ENCODE measurements at regions not wholly inside any gene's neighbourhood (a gene's known extent, or its start where the extent isn't known, plus 50 kb on each side); places are given as distances from the start of the nearest gene placed in this dataset.

DNA sequence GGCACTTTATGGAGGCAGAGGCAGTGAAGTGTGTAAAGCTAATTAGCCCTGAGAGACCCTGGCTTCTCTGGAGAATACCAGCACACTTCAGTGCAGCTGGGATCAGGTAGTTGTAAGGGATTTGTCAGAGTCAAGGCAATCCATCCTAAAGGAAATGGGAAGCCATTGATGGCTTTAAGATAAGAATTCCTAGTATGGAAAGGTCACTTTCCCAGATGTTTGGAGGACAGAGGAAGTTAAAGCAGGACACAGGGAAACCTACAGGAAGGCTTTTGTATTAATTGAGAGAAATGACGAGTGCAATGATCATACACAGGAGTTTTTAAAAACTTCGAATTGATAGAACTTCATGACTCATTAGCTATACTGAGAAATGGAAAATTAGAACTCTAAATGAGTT is 254.4 kb downstream of the SLC16A7 start (continued):
- TF ChIP-seq, protein P1, sequence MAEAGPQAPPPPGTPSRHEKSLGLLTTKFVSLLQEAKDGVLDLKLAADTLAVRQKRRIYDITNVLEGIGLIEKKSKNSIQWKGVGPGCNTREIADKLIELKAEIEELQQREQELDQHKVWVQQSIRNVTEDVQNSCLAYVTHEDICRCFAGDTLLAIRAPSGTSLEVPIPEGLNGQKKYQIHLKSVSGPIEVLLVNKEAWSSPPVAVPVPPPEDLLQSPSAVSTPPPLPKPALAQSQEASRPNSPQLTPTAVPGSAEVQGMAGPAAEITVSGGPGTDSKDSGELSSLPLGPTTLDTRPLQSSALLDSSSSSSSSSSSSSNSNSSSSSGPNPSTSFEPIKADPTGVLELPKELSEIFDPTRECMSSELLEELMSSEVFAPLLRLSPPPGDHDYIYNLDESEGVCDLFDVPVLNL (CRISPR knock-in tag; IDR thresholded peaks at IDR 0.05; ENCODE audit: borderline replicate concordance, low read depth) = no peak
- TF ChIP-seq, protein P2, sequence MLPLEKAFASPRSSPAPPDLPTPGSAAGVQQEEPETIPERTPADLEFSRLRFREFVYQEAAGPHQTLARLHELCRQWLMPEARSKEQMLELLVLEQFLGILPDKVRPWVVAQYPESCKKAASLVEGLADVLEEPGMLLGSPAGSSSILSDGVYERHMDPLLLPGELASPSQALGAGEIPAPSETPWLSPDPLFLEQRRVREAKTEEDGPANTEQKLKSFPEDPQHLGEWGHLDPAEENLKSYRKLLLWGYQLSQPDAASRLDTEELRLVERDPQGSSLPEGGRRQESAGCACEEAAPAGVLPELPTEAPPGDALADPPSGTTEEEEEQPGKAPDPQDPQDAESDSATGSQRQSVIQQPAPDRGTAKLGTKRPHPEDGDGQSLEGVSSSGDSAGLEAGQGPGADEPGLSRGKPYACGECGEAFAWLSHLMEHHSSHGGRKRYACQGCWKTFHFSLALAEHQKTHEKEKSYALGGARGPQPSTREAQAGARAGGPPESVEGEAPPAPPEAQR (CRISPR knock-in tag; IDR thresholded peaks at IDR 0.05) = no peak
- TF ChIP-seq, protein P3, sequence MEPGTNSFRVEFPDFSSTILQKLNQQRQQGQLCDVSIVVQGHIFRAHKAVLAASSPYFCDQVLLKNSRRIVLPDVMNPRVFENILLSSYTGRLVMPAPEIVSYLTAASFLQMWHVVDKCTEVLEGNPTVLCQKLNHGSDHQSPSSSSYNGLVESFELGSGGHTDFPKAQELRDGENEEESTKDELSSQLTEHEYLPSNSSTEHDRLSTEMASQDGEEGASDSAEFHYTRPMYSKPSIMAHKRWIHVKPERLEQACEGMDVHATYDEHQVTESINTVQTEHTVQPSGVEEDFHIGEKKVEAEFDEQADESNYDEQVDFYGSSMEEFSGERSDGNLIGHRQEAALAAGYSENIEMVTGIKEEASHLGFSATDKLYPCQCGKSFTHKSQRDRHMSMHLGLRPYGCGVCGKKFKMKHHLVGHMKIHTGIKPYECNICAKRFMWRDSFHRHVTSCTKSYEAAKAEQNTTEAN (CRISPR knock-in tag; IDR thresholded peaks at IDR 0.05) = no peak

DNA sequence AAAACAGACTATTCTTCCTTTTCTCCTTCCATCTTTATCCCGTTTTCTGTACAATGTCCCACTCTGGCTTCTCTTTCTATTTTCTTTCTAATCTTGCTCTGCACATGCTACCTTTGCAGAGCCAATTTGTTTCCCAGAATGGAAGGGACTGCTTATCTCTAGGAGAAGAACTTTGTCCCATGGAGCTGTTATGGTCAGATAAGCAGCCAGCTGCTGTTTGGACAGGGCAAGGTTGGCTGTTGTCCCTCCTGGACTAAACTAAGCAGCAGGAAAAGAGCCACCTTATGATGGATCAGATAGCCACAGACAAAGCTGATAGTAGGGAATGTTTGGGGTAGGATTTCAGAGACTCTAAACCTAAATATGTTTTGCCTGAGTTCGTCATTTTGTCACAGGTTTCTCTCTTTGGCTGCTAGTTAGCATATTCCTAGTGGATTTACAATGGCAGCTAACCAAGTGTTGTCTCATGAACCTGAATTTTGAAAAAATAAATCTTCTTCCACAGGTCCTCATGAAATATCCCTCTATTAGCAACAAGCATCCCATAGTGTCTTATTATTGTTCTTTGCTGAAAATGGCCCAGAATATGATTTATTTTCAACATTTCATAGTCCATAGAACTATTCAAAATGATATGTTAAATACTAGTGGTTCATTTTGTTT is 262.8 kb downstream of the SLC16A7 start:
- Mint-ChIP-seq H3K36me3 (peaks cover 17% of the 10 kb centered on the region), H3K27ac (no peak overlapping the region), H3K4me3 (no peak overlapping the region), H3K4me1 (no peaks in the 10 kb centered on the region), H3K27me3 (ENCODE audit: low read depth) (no peaks in the 10 kb centered on the region), H3K9me3 (peaks cover 40% of the 10 kb centered on the region)
- DNase-seq (ENCODE audit: low spot score) (no peak), ATAC-seq (no peak)
- ChIA-PET CTCF (no interaction called here), POLR2A (no interaction called here)
- TF ChIP-seq ZNF396 (CRISPR knock-in tag; IDR thresholded peaks at IDR 0.05; ENCODE audit: borderline replicate concordance) = no peak
- TF ChIP-seq, protein P4, sequence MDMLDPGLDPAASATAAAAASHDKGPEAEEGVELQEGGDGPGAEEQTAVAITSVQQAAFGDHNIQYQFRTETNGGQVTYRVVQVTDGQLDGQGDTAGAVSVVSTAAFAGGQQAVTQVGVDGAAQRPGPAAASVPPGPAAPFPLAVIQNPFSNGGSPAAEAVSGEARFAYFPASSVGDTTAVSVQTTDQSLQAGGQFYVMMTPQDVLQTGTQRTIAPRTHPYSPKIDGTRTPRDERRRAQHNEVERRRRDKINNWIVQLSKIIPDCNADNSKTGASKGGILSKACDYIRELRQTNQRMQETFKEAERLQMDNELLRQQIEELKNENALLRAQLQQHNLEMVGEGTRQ (CRISPR knock-in tag; IDR thresholded peaks at IDR 0.05) = no peak
- no peak for TF ChIP-seq CREB1 (CRISPR knock-in tag; IDR thresholded peaks at IDR 0.05)
- TF ChIP-seq, protein P5, sequence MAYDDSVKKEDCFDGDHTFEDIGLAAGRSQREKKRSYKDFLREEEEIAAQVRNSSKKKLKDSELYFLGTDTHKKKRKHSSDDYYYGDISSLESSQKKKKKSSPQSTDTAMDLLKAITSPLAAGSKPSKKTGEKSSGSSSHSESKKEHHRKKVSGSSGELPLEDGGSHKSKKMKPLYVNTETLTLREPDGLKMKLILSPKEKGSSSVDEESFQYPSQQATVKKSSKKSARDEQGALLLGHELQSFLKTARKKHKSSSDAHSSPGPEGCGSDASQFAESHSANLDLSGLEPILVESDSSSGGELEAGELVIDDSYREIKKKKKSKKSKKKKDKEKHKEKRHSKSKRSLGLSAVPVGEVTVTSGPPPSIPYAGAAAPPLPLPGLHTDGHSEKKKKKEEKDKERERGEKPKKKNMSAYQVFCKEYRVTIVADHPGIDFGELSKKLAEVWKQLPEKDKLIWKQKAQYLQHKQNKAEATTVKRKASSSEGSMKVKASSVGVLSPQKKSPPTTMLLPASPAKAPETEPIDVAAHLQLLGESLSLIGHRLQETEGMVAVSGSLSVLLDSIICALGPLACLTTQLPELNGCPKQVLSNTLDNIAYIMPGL (CRISPR knock-in tag; IDR thresholded peaks at IDR 0.05) = no peak
- no peak for TF ChIP-seq SP1 (CRISPR knock-in tag; conservative IDR thresholded peaks at IDR 0.05)
- no peak for TF ChIP-seq ZNF232 (CRISPR knock-in tag; IDR thresholded peaks at IDR 0.05)

DNA sequence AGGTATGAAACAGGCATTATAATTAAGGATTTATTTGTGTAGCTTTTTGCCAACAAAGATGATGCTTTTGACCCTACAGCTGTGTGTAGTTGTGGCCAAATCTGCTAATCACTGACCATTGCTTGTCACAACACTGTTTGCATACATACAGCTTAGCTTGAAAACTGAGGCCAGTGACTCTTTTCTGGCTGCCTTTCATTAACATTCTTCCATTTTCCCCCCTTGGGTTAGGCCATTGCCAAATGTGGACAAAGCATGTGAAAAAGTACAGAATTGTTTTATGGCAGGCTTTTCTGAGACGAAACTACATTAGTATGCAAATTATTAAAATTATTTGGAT is 263.3 kb downstream of the SLC16A7 start:
- no peaks in the 10 kb centered on the region for H3K4me1 Mint-ChIP-seq
- H3K27ac Mint-ChIP-seq = no peak overlapping the region
- ATAC-seq = no peak
- H3K36me3 Mint-ChIP-seq = peaks cover 15% of the 10 kb centered on the region
- no peak for DNase-seq (ENCODE audit: low spot score)
- no peak overlapping the region for H3K4me3 Mint-ChIP-seq
- H3K27me3 Mint-ChIP-seq (ENCODE audit: low read depth) = no peaks in the 10 kb centered on the region
- POLR2A ChIA-PET = no interaction called here
- CTCF ChIA-PET = no interaction called here
- peaks cover 35% of the 10 kb centered on the region for H3K9me3 Mint-ChIP-seq
- no peak for TF ChIP-seq ZNF317 (CRISPR knock-in tag; IDR thresholded peaks at IDR 0.05; ENCODE audit: borderline replicate concordance, low read depth)
- TF ChIP-seq, protein P6, sequence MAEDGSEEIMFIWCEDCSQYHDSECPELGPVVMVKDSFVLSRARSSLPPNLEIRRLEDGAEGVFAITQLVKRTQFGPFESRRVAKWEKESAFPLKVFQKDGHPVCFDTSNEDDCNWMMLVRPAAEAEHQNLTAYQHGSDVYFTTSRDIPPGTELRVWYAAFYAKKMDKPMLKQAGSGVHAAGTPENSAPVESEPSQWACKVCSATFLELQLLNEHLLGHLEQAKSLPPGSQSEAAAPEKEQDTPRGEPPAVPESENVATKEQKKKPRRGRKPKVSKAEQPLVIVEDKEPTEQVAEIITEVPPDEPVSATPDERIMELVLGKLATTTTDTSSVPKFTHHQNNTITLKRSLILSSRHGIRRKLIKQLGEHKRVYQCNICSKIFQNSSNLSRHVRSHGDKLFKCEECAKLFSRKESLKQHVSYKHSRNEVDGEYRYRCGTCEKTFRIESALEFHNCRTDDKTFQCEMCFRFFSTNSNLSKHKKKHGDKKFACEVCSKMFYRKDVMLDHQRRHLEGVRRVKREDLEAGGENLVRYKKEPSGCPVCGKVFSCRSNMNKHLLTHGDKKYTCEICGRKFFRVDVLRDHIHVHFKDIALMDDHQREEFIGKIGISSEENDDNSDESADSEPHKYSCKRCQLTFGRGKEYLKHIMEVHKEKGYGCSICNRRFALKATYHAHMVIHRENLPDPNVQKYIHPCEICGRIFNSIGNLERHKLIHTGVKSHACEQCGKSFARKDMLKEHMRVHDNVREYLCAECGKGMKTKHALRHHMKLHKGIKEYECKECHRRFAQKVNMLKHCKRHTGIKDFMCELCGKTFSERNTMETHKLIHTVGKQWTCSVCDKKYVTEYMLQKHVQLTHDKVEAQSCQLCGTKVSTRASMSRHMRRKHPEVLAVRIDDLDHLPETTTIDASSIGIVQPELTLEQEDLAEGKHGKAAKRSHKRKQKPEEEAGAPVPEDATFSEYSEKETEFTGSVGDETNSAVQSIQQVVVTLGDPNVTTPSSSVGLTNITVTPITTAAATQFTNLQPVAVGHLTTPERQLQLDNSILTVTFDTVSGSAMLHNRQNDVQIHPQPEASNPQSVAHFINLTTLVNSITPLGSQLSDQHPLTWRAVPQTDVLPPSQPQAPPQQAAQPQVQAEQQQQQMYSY (CRISPR knock-in tag; IDR thresholded peaks at IDR 0.05) = no peak
- TF ChIP-seq TEAD4 (CRISPR knock-in tag; IDR thresholded peaks at IDR 0.05) = no peak
- TF ChIP-seq PRRX2 (CRISPR knock-in tag; IDR thresholded peaks at IDR 0.05) = no peak
- TF ChIP-seq SMAD4 (CRISPR knock-in tag; IDR thresholded peaks at IDR 0.05) = no peak
- TF ChIP-seq ZNF263 (CRISPR knock-in tag; IDR thresholded peaks at IDR 0.05; ENCODE audit: low read depth) = no peak
- TF ChIP-seq ZNF219 (CRISPR knock-in tag; IDR thresholded peaks at IDR 0.05; ENCODE audit: borderline replicate concordance) = no peak
- no peak for TF ChIP-seq ZNF416 (CRISPR knock-in tag; IDR thresholded peaks at IDR 0.05)
- TF ChIP-seq FOXP1 (CRISPR knock-in tag; IDR thresholded peaks at IDR 0.05; ENCODE audit: borderline replicate concordance) = no peak
- TF ChIP-seq, protein P7, sequence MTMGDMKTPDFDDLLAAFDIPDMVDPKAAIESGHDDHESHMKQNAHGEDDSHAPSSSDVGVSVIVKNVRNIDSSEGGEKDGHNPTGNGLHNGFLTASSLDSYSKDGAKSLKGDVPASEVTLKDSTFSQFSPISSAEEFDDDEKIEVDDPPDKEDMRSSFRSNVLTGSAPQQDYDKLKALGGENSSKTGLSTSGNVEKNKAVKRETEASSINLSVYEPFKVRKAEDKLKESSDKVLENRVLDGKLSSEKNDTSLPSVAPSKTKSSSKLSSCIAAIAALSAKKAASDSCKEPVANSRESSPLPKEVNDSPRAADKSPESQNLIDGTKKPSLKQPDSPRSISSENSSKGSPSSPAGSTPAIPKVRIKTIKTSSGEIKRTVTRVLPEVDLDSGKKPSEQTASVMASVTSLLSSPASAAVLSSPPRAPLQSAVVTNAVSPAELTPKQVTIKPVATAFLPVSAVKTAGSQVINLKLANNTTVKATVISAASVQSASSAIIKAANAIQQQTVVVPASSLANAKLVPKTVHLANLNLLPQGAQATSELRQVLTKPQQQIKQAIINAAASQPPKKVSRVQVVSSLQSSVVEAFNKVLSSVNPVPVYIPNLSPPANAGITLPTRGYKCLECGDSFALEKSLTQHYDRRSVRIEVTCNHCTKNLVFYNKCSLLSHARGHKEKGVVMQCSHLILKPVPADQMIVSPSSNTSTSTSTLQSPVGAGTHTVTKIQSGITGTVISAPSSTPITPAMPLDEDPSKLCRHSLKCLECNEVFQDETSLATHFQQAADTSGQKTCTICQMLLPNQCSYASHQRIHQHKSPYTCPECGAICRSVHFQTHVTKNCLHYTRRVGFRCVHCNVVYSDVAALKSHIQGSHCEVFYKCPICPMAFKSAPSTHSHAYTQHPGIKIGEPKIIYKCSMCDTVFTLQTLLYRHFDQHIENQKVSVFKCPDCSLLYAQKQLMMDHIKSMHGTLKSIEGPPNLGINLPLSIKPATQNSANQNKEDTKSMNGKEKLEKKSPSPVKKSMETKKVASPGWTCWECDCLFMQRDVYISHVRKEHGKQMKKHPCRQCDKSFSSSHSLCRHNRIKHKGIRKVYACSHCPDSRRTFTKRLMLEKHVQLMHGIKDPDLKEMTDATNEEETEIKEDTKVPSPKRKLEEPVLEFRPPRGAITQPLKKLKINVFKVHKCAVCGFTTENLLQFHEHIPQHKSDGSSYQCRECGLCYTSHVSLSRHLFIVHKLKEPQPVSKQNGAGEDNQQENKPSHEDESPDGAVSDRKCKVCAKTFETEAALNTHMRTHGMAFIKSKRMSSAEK (CRISPR knock-in tag; IDR thresholded peaks at IDR 0.05; ENCODE audit: borderline replicate concordance) = no peak
